HG03521 (cell line): ENCODE measurements at regions not wholly inside any gene's neighbourhood (a gene's known extent, or its start where the extent isn't known, plus 50 kb on each side); places are given as distances from the start of the nearest gene placed in this dataset.
"Not testable (repeated sequence)": the region's sequence is repeated elsewhere in the genome, so short reads cannot be mapped to it uniquely, and the experiment has no call there.

ENCODE experiments used
- ATAC-seq: cut with Tn5 transposase; IDR thresholded peaks from one replicate; pipeline ENCODE4 v1.9.1; 2021; ENCODE audit warnings: mild to moderate bottlenecking, moderate library complexity; ENCODE audit not compliant: unreplicated experiment

GRCh38 chr1:117702654-117703053 is 96.8 kb downstream of the TENT5C start:
- no peak for ATAC-seq

- no peak for ATAC-seq
Measured at GRCh38 chr1:117707371-117707770, 101.5 kb downstream of the TENT5C start.

DNA sequence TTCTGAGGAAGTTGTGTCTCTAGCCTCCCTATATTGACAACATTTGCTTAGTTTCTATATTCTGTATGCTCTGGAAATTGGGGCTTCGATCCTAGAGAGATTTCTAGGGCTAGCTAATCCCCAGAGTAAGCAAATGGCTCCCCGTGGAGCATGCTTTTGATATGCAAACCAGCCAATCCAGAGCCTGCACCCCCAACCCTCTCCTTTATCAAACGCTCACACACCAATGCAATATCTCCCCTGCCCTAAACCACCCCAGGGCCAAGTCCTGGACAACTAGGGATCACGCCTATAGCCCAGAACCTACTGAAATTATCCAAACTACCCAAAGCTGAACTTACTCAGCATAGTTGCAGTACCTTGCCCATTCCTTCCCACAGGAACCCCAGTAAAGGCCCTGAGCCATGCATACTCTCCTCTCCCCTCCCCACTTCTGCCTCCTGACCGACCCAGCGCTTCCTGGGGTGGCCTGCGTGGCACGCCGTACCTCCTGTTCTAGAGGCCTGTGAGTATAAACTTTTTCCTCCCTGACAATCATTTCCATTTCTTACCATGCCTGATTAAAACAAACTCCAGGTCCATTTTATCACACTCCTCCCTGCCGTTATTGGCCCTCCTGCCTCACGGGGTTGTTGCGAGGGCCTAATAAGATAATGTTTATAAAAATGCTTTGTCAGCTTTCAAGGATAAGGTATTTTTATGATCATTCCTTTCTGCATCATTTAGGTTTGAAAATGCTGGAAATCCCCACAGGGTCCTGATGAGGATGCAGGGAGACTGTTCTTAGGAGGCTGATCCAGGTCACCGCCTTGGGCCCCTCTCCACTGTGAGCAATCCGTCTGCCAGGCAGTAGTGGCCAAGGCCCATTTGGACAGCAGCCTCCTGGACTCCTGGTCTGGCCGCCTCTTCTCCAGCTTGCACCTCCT is 102.7 kb downstream of the TENT5C start:
- no peak for ATAC-seq

GRCh38 chr1:117709249-117709691 is 103.4 kb downstream of the TENT5C start:
- ATAC-seq: no peak

- no peak for ATAC-seq
Measured at GRCh38 chr1:117710710-117711109, 104.9 kb downstream of the TENT5C start.

DNA sequence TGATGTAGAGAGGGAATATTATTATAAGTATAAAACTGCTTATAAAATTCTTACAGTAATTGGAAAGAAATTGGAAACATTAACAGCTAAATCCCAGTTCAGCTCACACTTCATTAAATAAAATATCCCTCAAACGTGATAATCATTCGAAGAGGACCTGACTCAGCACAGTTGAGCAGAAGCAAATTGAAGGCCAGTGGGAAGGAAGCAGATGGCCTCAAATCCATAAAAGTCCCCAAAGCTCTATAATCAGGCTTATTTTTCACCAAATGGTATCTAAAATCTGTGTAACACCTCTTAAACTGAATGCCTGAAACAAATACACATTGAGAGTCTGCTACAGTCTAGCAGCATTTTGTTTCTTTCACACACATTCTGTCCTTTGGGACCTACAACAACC is 106.8 kb downstream of the TENT5C start:
- no peak for ATAC-seq

DNA sequence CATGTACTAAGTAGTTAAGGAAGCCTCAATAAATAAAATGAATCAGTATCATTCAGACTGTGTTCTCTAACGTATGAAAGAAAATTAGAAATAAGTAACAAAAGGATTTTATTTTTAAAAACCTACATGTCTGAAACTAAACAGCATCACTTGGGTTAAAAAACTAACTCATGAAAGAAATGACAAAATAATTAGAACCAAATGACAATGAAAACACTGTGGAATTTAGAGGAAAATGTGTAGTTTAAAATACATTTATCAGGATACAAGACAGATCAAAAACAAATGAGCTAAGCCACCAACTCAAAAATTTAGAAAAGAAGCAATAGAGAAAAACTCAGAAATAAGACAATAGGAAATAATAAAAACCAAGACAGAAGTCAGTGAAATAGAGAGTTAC is 108.7 kb downstream of the TENT5C start:
- ATAC-seq: no peak

DNA sequence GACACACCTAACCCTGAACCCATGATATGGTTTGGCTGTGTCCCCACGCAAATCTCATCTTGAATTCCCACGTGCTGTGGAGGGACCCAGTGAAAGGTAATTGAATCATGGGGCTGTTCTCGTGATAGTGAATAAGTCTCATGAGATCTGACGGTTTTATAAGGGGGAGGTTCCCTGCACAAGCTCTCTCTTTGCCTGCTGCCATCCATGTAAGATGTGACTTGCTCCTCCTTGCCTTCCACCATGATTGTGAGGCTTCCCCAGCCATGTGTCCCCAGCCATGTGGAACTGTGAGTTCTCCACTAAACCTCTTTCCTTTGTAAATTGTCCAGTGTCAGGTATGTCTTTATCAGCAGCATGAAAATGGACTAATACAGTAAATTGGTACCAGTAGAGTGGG is 110.2 kb downstream of the TENT5C start:
- ATAC-seq: not testable (repeated sequence)

DNA sequence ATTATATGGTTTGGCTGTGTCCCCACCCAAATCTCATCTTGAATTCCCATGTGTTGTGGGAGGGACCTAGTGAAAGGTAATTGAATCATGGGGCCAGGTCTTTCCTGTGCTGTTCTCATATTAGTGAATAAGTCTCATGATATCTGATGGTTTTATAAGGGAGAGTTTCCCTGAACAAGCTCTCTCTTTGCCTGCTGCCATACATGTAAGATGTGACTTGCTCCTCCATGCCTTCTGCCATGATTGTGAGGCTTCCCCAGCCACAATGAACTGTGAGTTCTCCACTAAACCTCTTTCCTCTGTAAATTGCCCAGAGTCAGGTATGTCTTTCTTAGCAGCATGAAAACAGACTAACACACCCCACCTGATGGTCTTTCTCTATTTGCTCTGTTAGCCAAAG is 112.1 kb downstream of the TENT5C start:
- ATAC-seq: not testable (repeated sequence)

DNA sequence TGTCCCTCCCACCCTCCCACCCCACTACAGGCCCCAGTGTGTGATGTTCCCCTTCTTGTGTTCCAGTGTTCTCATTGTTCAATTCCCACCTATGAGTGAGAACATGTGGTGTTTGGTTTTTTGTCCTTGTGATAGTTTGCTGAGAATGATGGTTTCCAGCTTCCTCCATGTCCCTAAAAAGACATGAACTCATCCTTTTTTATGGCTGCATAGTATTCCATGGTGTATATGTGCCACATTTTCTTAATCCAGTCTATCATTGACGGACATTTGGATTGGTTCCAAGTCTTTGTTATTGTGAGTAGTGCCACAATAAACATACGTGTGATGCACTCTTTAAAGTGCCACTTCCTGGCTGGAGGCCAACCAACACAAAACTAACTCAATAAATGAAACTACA is 112.7 kb downstream of the TENT5C start:
- not testable (repeated sequence) for ATAC-seq

DNA sequence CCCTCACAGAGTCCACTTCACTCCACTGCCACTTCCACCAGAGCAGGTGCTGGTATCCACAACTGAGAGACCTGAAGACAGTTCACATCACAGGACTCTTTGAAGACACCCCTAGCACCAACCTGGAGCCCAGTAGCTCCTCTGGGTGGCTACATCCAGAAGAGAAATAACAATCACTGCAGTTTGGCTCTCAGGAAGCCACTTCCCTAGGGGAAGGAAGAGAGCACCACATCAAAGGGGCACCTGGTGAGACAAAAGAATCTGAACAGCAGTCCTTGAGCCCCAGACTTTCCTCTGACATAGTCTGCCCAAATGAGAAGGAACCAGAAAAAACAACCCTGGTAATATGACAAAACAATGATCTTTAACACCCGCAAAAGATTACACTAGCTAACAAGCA is 113.2 kb downstream of the TENT5C start:
- no peak for ATAC-seq

GRCh38 chr1:117732065-117732797 is 126.4 kb downstream of the TENT5C start:
- no peak for ATAC-seq

DNA sequence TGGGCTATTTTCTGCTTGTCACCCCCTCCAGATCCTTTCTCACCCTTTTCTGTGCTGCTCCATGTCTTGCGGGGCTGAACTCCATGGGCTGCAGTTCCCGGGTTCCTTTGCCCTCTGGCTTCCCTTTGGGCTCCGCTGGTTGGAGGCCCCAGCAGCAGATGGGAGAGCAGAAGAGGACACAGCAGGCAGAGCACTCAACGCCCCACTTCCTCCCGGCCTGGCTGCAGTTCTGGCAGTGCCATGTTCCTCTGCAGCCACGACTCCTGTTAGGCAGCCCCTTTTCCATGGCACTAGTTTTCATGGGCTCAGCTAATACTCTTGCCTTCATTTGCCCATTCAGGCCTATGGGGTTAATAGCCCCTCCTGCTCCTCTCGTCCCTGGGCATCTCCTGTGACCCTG is 127.1 kb downstream of the TENT5C start:
- no peak for ATAC-seq

- ATAC-seq: no peak
Measured at GRCh38 chr1:117734403-117734802, 128.6 kb downstream of the TENT5C start.

DNA sequence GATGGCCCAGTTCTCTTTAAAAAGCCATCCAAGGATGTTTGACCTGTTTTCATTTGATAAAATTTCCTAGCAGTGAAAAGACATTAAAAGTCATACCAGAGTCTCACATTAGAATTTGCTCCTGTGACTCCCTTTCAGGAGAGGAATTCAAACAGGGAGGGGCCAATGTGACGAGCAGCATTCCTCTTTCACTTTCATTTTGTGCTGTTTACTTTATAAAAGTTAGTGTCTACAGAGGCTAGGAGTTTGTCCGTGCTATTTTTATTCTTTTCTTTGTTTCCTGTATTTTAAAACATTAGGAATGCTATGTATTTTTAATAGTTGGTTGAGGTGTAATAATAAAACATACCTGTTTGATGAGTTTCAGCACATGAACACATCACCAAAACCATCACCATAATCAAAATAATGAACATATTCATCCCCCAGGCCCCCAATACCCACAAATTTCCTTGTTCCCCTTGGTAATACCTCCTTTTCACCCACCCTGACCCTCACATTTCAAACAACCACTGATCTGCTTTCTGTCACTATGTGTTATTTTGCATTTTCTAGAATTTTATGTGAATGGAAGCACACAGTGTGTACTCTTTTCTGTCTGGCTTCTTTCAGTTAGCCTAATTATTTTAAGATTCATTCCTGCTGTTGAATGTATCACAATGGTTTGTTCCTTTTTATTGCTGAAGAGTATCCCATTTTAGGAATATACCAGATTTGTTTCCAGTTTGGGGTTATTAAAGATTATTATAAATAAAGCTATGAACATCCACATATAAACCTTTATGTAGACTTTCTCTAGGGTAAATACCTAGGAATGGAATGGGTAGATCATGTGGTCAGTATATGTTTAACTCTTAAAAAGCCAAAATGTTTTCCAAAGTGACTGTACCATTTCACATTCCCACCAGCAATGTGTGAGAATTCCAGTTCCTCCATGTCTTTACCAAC is 129.5 kb downstream of the TENT5C start:
- ATAC-seq: no peak

DNA sequence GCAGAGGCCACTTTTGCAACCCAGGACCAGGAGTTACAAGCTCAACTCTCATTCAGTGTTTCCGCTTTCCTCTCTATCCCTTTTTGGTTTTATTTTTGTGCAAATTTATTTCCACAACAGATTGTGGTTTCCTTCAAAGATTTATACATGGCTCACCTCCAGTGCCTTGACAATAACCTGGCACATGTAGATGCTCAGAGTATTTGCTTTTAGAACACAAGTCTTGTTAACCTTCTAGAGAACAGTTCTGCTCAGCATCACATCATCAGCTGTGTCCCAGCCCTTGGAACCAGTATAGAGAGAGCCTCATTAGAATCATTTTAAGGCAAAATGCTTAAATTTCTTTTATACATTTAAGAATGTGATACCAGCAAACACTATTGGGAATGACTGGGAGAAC is 133.7 kb downstream of the TENT5C start:
- ATAC-seq: no peak

GRCh38 chr1:117740496-117740895 is 134.6 kb downstream of the TENT5C start:
- ATAC-seq: no peak

DNA sequence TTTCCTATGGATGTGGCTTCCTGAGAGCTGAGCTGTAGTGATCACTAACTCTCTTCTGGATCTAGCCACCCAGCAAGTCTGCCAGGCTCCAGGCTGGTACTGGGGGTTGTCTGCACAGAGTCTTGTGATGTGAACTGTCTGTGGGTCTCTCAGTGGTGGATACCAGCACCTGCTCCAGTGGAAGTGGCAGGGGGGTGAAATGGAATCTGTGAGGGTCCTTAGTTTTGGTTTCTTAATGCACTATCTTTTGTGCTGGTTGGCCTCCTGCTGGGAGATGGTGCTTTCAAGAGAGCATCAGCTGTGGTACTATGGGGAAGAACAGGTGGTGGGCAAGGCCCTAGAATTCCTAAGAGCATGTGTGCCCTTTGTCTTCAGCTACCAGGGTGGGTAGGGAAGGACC is 140.7 kb downstream of the TENT5C start:
- ATAC-seq: not testable (repeated sequence)

GRCh38 chr1:117747605-117748004 is 141.8 kb downstream of the TENT5C start:
- ATAC-seq: no peak

GRCh38 chr1:117751321-117751720 is 145.5 kb downstream of the TENT5C start:
- no peak for ATAC-seq

GRCh38 chr1:117752661-117753060 is 146.8 kb downstream of the TENT5C start:
- no peak for ATAC-seq
